ENCODE measurements at regions not wholly inside any gene's neighbourhood (a gene's known extent, or its start where the extent isn't known, plus 50 kb on each side); places are given as distances from the start of the nearest gene placed in this dataset.

GRCh38 chr1:17923666-17924065, 168.5 kb downstream of the ACTL8 start (continued):
- TF ChIP-seq CHD2 (IDR thresholded peaks at IDR 0.05; ENCODE audit: low read length): no peak
- TF ChIP-seq JUND (IDR thresholded peaks at IDR 0.05; ENCODE audit: low read length): no peak
- TF ChIP-seq TEAD4 (IDR thresholded peaks at IDR 0.05; ENCODE audit: low read depth, low read length): no peak
- TF ChIP-seq CHD7 (IDR thresholded peaks at IDR 0.05; ENCODE audit: insufficient replicate concordance, low read length): no peak
- TF ChIP-seq NANOG (IDR thresholded peaks at IDR 0.05; ENCODE audit: insufficient read depth, low read depth, low read length, poor library complexity, severe bottlenecking): no peak
